ENCODE measurements at regions not wholly inside any gene's neighbourhood (a gene's known extent, or its start where the extent isn't known, plus 50 kb on each side); places are given as distances from the start of the nearest gene placed in this dataset.

DNA sequence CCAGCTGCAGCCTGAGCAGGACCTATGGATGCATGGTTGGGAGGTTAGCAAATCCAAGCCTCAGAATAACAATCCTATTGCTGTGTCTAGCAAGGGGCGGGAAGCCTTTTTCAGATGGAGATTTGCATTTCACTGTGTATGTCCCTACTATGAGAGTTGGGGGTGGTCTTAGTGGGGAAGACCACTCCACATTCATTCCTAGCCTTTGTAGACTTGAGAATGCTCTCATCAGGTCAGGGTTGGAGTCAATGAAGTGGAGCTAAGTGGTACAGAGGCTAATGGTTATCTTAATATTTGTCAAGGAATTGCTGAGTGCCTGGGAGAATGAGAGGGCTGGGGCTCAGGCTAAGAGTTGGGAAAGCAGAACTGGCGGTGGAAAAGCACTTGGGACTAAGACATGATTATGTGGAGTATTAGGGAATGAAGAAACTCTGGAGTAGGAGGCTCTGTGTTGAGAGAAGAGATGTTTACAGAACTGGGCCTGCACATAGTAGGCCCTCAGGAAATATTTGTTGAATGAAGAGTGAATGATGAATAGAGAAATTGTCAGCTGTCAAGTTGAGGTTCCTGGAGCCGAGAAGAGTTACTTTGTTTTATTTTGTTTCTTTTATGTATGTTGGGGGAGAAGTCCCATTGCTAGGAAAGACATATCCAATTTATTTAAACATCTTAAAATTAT lies 175.5 kb upstream of the SPRY4 start:
- Mint-ChIP-seq H3K4me3 (no peak overlapping the region), H3K27ac (no peak overlapping the region)
- 100% methylated on average over 1 of the region's 3 CpGs for WGBS (ENCODE audit: insufficient coverage)

DNA sequence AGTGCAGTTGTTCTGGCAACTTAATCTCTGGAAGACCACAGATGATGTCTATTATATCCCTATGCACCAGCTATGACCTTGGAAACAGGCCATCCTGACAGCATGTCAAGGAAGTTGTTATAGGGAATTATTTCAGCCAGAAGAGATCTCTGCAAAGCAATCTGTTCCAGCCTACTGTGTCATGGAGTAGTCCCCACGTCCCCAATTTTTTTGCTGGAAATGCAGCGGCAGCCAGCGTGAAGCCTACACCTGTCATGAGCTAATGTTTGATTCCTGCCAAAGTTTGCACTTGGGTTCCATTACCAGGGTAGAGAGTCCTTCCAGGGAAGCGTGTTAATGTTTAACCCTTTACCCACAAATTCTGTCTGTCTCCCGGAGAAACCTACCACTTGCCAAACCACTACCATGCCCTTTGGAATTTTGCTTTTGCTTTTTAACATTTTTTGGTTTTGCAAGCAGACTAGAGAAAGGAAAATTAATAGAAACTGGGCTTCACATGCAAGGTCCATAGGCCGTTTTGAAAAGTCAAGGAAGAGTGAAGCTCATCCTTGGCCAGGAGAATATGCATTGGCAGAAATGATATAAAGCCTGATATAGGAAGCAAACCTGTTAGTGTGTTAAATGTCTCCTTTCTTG lies 174.9 kb upstream of the SPRY4 start:
- TF ChIP-seq, protein P1, sequence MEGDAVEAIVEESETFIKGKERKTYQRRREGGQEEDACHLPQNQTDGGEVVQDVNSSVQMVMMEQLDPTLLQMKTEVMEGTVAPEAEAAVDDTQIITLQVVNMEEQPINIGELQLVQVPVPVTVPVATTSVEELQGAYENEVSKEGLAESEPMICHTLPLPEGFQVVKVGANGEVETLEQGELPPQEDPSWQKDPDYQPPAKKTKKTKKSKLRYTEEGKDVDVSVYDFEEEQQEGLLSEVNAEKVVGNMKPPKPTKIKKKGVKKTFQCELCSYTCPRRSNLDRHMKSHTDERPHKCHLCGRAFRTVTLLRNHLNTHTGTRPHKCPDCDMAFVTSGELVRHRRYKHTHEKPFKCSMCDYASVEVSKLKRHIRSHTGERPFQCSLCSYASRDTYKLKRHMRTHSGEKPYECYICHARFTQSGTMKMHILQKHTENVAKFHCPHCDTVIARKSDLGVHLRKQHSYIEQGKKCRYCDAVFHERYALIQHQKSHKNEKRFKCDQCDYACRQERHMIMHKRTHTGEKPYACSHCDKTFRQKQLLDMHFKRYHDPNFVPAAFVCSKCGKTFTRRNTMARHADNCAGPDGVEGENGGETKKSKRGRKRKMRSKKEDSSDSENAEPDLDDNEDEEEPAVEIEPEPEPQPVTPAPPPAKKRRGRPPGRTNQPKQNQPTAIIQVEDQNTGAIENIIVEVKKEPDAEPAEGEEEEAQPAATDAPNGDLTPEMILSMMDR (IDR thresholded peaks at IDR 0.05): no peak
- Histone ChIP-seq H2AFZ (ENCODE audit: insufficient read depth, low read depth, low read length, poor library complexity, severe bottlenecking) (no peak overlapping the region), H3K27ac (ENCODE audit: low read depth in 1 of 2, low read length in 2 of 2) (no peak overlapping the region), H3K9ac (ENCODE audit: insufficient read depth, low read length, poor library complexity, severe bottlenecking) (no peak overlapping the region), H3K9me3 (replicated peaks in 1 of 2; ENCODE audit: control insufficient read depth in 1 of 2, insufficient read depth in 1 of 2, low read length in 2 of 2) (no peaks in the 10 kb centered on the region), H3K4me1 (ENCODE audit: control insufficient read depth in 1 of 2, insufficient read depth in 2 of 2, low read length in 2 of 2) (no peaks in the 10 kb centered on the region), H3K79me2 (ENCODE audit: insufficient read depth, low read length) (no peaks in the 10 kb centered on the region), H3K4me3 (replicated peaks in 1 of 3; ENCODE audit: low read depth in 2 of 3, low read length in 3 of 3) (no peak overlapping the region), H3K4me2 (replicated peaks; ENCODE audit: extremely low read depth, low read length, poor library complexity, severe bottlenecking) (no peak overlapping the region), H3K36me3 (replicated peaks in 1 of 2; ENCODE audit: control insufficient read depth in 1 of 2, insufficient read depth in 2 of 2, low read length in 2 of 2) (no peaks in the 10 kb centered on the region), H4K20me1 (ENCODE audit: insufficient read depth, low read length) (no peaks in the 10 kb centered on the region), H3K27me3 (ENCODE audit: control insufficient read depth in 2 of 2, insufficient read depth in 2 of 2, low read length in 2 of 2) (no peaks in the 10 kb centered on the region)
- H3K4me3 Mint-ChIP-seq: no peak overlapping the region
- 95% methylated on average over 4 of the region's 6 CpGs for WGBS (ENCODE audit: insufficient coverage)
- peaks cover 0 to 1% (median 0%) of the 10 kb centered on the region in 7 donors for H3K9me3 Mint-ChIP-seq
- H3K36me3 Mint-ChIP-seq: no peaks in the 10 kb centered on the region
- DNase-seq: no peak
- peaks cover 5 to 11% (median 7%) of the 10 kb centered on the region in 3 donors for H3K27me3 Mint-ChIP-seq (ENCODE audit: low read depth in 3 of 3)
- no peaks in the 10 kb centered on the region for H3K4me1 Mint-ChIP-seq
- intact Hi-C loops (cut with micrococcal nuclease): no loop called here
- H3K27ac Mint-ChIP-seq: no peak overlapping the region

More for the DNA sequence above, 175.5 kb upstream of the SPRY4 start:
- no peak overlapping the region for H3K4me3 ChIP-seq (replicated peaks in 1 of 3; ENCODE audit: low read depth in 2 of 3, low read length in 3 of 3)
- no peaks in the 10 kb centered on the region for H3K79me2 ChIP-seq (ENCODE audit: insufficient read depth, low read length)
- no peak overlapping the region for H3K9ac ChIP-seq (ENCODE audit: insufficient read depth, low read length, poor library complexity, severe bottlenecking)
- TF ChIP-seq, protein P1 (IDR thresholded peaks at IDR 0.05): no peak
- no peak overlapping the region for H3K4me2 ChIP-seq (replicated peaks; ENCODE audit: extremely low read depth, low read length, poor library complexity, severe bottlenecking)
- no peak overlapping the region for H3K27ac ChIP-seq (ENCODE audit: low read depth in 1 of 2, low read length in 2 of 2)
- no peaks in the 10 kb centered on the region for H3K36me3 ChIP-seq (replicated peaks in 1 of 2; ENCODE audit: control insufficient read depth in 1 of 2, insufficient read depth in 2 of 2, low read length in 2 of 2)
- peaks cover 0 to 1% (median 0%) of the 10 kb centered on the region in 7 donors for H3K9me3 Mint-ChIP-seq
- no peaks in the 10 kb centered on the region for H3K27me3 ChIP-seq (ENCODE audit: control insufficient read depth in 2 of 2, insufficient read depth in 2 of 2, low read length in 2 of 2)
- peaks cover 7 to 10% (median 7%) of the 10 kb centered on the region in 3 donors for H3K27me3 Mint-ChIP-seq (ENCODE audit: low read depth in 3 of 3)
- intact Hi-C loops (cut with micrococcal nuclease): no loop called here
- H4K20me1 ChIP-seq (ENCODE audit: insufficient read depth, low read length): no peaks in the 10 kb centered on the region
- no peaks in the 10 kb centered on the region for H3K36me3 Mint-ChIP-seq
- H3K4me1 Mint-ChIP-seq: no peaks in the 10 kb centered on the region
- no peaks in the 10 kb centered on the region for H3K4me1 ChIP-seq (ENCODE audit: control insufficient read depth in 1 of 2, insufficient read depth in 2 of 2, low read length in 2 of 2)
- DNase-seq: no peak
- H2AFZ ChIP-seq (ENCODE audit: insufficient read depth, low read depth, low read length, poor library complexity, severe bottlenecking): no peak overlapping the region
- H3K9me3 ChIP-seq (replicated peaks in 1 of 2; ENCODE audit: control insufficient read depth in 1 of 2, insufficient read depth in 1 of 2, low read length in 2 of 2): no peaks in the 10 kb centered on the region

Data from CD14-positive monocyte (primary cell).